Hematopoietic multipotent progenitor cell treated with erythropoietin and hydrocortisone succinate and interleukin-3 and kit ligand, for 8 days (in vitro differentiated cells): ENCODE measurements at regions not wholly inside any gene's neighbourhood (a gene's known extent, or its start where the extent isn't known, plus 50 kb on each side); places are given as distances from the start of the nearest gene placed in this dataset.

Experiments used
- DNase-seq: peaks from one replicate; pipeline ENCODE4 v3.0.0-alpha.2; 2015

DNA sequence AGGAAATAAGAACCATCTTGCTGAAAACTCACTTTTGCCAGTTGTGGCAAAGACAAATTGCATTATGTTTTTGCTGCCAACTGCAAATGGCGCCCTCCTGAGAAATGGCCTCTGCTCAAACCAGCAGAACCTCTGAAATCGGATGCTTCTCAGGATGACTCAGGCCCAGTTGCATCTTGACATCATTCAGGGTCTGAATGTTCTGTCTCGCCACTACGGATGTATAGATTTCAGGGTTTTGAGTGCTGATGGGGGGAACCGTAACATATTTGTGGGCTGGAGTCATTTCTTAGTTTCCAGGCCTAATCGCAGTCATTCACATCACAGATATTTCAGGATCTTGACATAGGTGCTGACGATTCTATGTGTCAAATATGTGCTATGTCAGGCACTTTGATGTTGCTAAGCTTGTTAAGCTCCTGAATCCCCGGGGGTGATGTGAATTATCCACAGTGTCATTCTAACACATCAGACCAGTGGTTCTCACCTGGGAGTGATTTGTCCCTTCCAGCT, 207.1 kb downstream of the NFATC2 start:
- DNase-seq: no peak

DNA sequence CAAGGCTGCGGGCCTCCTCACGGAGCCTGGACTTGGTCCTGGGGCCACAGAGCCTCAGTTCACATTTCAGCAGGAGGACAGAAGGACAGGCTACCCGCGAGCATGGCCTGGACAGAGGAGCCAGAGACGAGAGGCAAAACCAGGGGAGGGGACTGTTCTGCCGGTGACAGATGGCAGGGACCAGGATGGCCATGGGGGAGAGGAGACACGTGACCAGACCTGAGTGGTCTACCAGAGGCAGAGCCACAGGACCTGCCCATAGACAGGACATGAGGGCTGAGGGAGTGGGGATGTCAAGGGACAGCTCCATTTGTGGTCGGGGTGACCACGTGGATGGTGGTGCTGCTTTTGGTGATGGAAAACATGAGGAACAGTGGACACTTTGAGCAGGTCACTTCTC, 207.9 kb downstream of the NFATC2 start:
- DNase-seq: no peak

DNA sequence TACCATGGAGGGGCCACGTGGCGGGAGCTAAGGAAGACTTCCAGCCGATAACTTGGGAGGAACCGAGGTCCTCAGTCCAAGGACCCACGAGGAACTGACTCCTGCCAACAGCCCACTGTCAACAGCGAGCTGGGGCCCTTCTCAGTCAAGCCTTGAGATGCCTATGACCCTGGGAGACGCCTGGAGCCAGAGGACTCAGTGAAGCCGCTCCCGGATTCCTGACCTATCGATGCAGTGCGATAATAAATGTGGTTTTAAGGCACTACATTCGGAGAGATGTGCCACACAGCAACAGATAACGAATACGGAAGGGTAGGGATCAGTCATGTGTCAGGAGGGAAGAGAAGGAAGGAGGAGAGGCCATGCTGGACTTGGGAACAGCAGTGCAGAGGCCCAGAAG, 208.5 kb downstream of the NFATC2 start:
- DNase-seq: no peak

DNA sequence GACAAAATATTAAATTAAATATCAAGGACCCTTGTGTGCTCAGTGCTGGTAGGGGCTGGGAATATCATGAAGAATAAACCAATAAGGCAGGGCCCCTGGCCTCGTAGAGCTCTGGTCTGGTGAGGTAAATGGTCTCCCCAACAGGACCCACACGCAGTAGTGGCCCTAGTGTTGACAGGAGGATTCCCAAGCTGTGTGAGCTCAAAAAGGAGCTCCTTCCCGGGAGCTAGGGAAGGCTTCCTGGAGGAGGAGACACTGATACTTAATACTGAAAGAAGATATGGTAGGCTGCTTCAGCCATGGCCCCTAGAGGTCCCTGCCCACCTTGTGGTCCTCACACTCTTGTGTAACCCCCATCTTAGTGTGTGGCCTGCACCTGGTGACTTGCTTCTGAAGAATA, 209.1 kb downstream of the NFATC2 start:
- no peak for DNase-seq

DNA sequence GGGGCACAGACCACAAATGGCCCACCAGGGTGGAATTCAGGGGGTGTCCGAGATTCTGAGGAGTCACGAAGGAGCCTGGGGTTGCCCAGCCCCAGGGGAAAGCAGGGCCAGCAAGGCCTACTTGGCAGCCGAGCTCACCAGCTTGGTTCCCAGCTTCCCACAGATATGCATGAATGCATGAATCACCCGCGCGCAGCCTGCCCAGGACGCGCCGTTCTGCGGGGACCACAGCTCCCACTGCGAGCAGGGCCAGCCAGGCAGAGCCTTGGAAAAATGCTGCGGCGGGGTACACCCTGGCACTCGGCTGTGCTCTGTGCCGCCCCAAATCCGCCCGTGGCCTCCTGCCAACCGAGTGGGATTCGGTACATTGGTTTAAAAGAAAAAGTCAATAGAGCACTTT, 211.0 kb downstream of the NFATC2 start:
- DNase-seq: no peak

DNA sequence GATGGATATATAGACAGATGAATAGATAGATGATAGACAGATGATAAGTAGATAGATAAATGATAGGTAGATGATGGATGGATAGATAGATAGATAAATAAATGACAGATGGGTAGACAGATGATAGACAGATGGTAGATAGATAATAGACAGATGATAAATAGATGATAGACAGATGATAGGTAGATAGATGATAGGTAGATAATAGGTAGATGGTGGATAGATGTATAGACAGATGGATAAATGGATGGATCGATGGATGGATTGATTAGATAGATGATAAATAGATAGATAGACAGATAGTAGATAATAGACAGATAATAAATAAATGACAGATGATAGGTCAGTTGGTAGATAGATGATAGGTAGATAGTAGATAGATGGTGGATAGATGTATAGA, 212.7 kb downstream of the NFATC2 start:
- no peak for DNase-seq

DNA sequence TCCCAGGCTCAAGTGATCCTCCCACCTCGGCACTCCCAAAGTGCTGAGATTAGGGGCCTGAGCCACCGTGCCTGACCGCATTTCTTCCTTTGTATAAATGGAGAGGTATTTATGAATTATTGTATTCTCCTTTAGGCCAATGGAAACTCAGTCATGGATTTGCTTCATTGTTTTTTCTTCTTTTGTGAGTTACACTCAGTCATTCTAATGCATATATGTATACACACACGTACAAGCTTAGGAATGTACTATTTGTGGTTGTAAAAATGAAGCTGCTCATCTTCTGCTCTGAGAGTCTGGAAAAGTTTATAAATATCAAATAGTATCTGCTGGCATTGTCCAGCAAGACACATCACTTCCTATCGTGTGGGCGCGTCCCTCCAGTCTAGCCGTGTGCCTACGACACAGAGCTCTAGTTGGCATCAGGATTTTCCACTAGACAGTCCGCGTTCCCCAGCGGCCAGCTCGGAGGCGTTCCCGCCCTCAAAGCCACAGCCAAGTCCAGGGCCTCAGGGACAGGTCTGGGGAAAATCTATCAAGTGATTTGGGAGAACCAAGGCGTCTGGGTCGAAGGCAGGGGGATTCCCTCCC, 215.2 kb downstream of the NFATC2 start:
- DNase-seq: no peak

DNA sequence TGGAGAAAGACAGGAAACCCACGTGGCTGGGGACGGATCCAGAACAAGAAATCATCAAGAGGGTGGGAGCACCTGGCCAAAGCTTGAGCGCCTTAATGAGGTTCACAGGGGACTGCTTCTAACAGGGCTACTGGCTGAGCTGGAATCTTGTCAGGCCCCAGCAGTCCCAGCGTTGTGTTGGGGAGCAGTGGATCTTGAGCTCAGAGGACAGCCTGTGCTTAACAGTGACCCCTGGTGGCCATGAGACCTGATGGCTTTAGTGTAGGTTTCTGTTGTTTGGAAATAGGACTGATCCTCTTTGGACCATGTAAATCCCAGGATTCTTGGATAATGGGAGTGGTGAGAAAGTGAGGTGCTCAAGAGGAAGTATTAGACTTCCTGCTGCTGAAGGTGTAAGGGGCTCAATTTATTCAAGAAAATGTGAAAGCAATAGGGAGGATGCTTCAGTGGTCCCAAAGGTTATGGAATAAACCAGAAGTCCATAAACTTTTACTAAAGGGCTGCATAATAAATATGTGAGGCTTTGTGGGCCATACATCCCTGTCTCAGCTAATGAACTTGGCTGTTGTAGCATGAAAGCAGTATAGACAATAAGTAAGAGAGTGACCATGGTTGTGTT, 216.2 kb downstream of the NFATC2 start:
- peak; percentile 46 for DNase-seq

DNA sequence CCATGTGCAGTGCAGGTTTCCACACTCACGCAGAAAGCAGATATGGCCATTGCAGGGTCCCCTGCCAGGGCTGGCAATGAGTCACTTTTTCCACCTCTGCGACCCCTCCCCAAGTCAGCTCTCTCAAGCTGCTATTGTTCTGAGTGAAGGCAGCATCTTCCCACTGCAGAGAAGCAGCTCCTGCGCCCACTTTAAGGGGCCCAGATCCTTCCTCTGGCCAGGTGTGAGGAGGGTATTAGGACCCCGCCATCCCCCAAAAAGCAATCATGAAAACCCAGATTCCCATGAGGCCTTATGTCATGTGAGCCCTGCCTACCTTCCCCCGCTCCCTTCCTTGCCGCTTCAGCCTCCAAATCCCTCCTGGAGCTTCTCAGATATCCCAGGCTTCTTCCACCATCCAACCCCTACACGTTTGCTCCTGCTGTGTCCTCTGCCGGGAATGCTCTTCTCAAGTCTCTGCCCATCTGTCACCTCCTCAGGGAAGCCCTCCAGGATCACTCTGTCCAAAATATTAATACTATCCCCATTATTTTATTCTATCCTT, 220.3 kb downstream of the NFATC2 start:
- DNase-seq: no peak

DNA sequence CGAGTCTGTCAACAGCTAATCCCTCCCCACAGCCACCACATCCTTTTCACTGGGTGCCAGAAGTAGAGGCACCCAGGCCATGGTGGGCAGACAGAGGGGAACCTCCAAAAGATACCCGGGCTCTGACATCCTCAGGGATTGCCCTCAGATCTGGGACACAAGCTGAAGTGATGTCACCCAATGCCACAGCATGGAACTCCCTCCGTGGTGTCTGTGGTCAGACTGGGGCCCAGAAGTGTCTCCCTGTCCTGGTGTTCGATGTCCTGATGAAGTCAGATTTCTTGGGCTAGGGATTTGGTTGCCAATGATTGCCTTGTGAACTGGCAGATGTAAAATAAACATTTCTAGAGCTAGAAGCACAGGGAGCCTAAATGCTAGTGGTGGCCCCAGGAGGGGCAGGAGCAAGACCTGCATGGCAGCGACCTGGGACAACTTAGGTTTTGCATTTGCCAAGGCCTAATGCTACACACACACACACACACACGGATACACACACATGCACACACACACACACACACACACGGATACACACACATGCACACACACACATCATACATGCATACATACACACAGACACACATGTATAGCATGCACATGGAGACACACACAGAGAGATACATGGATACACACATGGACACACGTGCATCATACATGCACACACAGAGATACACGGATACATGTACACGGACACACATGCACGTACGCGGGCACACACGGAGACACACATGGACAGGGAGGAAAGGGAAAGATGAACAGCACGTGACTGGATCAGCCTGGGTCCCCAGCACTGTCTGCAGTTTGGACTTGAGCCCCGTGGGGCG, 221.0 kb downstream of the NFATC2 start:
- DNase-seq: no peak

DNA sequence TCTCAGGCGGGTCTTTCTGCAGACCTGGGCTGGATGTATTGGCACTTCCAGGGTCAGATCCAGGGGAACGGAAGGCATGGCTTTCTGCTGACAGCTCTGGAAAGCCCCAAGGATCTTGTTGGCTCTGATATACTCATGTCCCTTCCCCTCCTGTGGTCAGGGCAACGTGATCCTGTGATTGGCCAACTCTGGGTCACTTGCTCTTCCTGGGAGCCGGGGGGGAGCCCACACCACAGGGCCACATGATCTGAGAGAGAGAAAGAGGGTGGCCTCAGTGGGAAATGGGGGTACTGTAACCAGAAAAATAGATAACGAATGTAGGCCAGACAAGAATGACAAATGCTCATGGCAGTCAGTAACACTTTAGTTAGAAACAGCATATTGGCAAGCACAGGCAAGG, 223.0 kb downstream of the NFATC2 start:
- DNase-seq: no peak

DNA sequence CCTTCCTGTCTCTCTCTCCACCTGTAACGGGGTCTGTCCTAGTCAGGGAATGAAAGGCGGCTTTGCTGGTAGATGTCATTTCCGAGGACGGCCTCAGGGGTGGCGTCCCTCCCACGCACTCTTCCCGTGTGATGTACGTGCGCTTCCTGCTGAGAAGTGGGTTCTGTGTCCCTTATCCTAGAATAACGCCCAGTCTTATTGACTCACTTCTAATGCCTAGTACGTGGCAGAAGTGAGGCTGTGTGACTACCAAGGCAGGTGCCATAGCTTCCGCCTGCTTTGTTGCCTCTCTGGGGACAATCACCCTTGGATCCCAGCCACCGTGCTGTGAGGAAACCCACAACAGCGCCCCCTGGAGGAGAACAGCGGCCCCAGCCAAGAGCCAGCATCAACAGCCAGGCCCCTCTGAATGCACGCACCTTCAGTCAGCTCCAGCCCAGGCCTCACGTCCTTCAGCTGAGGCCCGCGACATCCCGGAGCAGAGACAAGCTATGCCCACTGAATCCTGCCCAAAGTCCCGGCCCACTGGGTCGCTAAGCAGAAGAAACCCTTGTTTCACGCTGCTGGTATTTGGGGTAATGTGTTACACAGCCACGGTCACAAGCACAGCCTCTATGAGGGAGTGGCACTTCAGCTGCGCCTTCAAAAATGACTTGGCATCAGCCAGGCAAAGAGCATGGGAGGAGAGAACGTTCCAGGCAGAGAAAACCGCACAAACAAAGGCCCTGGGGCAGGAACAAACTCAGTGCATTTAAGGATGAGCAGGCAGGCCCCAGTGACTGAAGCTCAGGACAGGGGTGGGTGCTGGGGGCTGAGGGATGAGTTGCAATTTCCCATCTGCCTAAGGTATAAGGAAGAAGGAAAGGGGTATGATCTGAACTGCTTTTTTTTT, 224.2 kb downstream of the NFATC2 start:
- peak; percentile 39 for DNase-seq

DNA sequence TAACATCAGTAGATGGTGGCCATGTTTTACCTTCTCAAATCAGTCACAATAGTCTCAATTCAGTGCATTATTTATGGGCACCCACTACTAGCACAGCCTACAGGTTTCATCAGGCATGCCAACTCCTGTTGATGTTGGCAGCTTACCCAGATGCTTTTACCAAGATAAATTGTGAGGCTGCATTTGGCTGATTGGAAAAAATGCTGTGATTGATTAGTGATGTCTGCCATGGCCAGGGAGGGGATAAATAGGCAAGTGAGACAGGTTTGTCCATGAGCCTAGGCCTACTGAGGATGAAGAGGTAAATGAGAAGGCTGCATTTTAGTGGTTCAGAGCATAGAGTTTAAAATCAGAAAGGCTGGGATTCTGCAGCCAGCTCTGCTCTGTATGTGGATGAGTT, 227.1 kb downstream of the NFATC2 start:
- DNase-seq: peak; percentile 5

DNA sequence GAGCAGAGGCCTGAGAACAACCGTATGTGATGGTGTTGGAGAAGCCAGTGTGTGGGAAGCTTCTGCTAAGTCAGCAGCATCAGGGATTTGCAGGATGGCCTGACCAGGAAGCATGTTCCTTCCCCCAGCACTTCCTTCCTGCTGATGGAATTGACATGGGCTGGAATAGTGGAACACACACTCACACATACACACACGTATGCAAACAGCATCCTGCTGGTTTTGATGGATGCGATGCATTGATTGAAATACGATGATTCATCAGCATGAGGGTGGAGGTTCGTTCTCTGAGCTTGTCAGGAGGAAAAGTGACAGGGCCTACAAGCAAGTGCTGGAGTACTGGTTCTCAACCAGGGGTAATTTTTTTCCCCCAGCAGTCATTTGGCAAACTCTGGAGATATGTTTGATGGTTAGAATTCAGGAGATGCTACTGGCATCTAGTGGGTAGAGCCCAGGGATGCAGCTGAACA, 229.1 kb downstream of the NFATC2 start:
- no peak for DNase-seq

DNA sequence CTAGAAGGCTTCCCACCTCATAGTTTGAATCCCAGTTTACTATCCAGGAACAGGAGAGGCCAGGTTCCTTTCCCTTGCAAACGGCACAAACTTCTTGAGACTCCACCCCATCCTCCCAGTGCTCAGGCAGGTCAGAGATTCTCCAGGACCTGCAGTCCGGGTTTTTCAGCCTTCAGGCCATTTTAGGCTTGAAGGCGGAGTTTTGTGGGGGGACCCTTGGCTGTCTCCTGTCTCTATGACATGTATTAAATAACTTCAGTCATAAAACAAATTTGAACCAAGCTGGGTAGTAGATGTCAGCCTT, 230.1 kb downstream of the NFATC2 start:
- DNase-seq: no peak

DNA sequence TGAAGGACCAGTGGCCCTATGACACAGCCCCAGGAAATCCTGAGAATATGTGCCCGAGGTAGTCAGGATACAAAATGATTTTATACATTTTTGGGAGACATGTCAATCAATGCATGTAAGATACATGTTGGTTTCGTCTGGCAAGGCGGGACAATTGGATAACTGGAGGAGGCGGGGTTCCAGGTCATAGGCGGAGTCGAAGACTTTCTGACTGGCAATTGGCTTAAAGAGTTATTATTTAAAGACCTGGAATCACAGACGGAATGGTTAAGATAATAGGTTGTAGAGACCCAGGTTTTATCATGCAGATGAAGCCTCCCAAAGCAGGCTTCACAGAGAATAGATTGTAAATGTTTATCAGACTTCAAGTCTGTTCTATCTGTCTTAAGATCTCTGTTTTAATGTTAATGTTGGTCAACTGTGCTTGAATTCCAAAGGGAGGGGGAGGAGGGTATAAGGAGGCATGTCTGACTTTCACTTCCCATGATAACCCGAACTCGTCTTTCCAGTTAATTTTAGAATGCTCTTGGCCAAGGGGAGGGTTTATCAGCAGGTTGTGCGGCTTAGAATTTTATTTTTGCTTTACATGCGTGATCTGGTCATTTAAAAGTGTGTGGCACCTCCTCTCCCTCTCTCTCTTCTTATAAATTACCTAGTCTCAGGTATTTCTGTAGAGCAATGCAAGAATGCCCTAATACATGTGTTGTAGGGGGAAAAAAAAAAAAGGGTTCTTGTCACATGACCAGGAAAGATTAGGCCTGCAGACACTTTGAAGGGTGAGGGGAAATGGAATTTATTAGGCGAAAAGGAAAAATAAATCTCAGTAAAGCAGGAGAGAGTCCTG, 230.7 kb downstream of the NFATC2 start:
- DNase-seq: no peak

DNA sequence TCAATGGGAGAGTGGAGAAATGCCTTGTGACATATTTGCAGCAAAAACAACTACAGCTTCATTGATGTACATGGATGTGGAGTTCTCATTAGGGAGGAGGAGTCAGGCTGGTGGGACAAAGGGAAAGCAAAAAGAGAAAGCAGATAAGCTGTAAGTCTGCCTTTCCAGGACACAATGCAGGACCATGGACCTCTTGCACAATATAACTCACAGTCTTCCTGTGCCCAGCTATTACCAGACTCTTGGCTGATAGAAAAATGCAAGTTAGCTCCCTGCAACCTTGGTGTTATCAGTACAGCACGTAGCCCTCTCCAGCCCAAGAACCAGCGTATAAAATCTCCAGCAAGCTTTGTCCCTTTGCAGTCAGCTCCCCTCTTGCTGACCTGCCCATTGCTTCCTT, 232.3 kb downstream of the NFATC2 start:
- DNase-seq: no peak

DNA sequence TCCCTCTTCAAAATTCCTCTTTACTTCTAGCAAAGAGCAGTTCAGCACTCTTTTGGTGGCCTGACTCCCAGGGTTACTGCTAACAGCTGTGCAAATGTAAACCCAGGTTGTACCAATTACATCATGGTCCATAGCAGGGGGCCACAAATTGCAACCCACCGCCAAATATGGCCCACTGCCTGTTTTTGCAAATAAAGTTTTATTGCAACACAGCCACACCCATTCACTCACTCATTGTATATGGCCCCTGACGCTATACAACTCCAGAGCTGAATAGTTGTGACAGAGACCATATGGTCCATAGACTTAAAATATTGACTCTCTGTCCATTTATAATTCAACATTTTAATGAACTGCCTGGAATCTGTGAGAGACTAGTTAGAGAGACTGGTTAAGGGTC, 233.4 kb downstream of the NFATC2 start:
- no peak for DNase-seq

DNA sequence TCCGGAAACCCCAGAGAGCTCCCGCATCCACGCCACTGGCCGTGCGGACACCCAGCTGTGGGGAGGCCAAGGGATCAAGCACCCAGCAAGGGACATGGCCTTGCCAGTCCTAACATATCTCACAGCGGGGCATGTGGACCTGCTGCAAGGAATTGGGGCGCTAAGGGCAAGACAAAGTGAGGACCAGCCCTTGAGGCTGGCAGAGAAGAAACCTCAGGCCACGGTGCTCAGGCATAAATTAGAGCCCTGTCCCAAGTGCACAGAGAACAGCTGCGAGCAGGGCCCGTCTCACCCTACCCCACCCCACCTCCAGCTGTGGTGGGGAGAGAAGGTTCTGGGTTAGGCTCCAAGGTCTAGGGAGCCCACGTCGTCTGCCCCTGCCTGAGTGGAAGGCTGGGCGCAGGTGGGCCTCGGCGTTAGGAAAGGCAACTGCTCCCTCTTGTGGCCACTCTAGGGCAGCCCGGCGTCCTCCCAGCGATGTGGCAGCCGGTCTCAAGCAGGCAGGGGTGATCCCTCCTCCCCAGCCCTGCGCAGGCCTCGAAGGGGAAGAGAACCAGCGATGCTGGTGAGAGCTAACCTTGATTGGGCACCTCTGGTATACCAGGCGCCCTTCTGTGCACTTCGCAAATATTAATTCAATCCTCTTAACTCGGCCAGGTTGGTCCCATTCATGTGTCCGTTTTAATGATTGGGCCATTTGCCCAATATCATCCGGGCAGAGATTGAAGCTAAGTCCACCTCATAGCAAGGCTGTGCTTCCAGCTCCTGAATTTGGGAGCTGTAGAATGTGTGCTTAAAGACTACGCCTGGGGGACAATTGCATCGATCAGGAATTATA, 235.8 kb downstream of the NFATC2 start:
- DNase-seq: peak; percentile 59

DNA sequence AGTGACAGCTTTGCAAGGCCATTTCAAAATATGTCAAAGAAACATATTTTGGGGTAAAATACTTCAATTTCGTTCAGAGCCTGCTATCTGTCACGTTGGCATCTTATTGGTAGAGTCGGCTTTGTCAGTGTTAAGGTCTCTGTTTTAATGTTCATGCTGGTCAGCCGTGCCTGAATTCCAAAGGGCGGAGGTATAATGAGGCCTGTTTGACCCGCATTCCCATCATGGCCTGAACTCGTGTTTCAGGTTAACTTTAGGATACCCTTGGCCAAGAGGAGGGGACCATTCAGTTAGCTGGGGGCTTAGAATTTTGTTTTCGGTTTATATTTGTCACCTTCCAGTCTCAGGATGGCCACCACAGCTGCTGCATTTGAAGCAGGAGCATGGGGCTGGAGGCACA, 236.4 kb downstream of the NFATC2 start:
- DNase-seq: no peak
